BE2C (cell line): ENCODE measurements at regions not wholly inside any gene's neighbourhood (a gene's known extent, or its start where the extent isn't known, plus 50 kb on each side); places are given as distances from the start of the nearest gene placed in this dataset.
A peak's percentile ranks its signal among the peaks of the same experiment; 100 is the strongest.
"Not testable (repeated sequence)": the region's sequence is repeated elsewhere in the genome, so short reads cannot be mapped to it uniquely, and the experiment has no call there.

Experiments
- DNase-seq: peaks from one replicate; pipeline ENCODE4 v3.0.0-alpha.2; 2020
- H3K27me3 ChIP-seq: fragments of 250-450 bp; sonication (Bioruptor Pico); 2 replicates; pipeline ENCODE4 v1.5.1; 2020; ENCODE audit warnings: mild to moderate bottlenecking
- H3K36me3 ChIP-seq: fragments of 250-450 bp; sonication (Bioruptor Pico); 2 replicates; pipeline ENCODE4 v1.5.1; 2020; ENCODE audit warnings: mild to moderate bottlenecking
- H3K4me1 ChIP-seq: fragments of 250-450 bp; sonication (Bioruptor Pico); 2 replicates; pipeline ENCODE4 v1.5.1; 2020
- H3K4me3 ChIP-seq: 2 replicates; pipeline ENCODE4 v1.5.1; 2011; ENCODE audit warnings: low read depth, low read length
- H3K9me3 ChIP-seq: fragments of 250-450 bp; sonication (Bioruptor Pico); 2 replicates; pipeline ENCODE4 v1.5.1; 2020
- CTCF ChIP-seq: IDR thresholded peaks from 2 replicates; pipeline ENCODE4 v1.5.1; 2012; ENCODE audit warnings: mild to moderate bottlenecking, low read depth, low read length

DNA sequence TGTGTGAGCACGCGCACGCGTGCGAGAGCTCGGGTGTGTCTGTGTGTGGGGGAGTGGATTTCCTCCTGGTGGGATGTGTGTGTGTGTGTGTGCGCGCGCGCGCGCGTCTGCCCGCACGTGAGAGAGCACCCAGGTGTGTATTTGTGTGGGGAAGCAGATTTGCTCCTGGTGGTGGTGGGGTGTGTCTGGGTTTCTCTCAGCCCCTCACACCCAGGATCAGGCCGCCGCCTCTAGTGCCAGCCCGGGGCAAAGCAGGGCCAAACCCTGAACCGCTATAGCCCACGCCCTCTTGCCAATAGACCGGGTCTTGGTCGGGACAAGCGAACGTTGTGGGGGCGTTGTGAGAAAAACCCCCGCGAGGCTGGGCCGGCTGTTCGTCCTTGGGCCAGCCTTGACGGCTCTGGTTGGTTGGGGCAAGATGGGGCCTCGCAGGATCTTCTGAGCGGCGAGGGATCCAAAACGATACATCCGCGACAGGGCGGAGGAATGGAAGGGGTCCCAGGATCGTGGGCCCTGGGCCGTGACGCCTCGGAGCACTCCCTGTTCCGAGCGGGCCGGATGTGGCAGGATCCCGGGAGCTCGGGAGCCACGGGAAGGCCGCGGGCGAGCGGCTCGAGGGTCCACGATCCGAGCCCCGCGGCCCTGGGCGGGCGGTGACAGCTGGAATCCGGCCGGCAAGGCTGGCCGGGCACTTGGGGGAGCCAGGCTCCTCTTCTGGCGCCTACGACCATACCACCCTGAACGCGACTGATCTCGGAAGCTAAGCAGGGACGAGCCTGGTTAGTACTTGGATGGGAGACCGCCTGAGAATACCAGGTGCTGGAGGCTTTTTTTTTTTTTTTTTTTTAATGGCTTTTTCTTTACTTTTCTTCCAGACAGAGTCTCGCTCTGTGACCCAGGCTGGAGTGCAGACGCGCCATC lies 68.2 kb downstream of the RNF187 start:
- TF ChIP-seq CTCF = no peak; the same call in 1 of the 2 replicates
- H3K9me3 ChIP-seq = no peaks in the 10 kb centered on the region; the same call in 1 of the 2 replicates
- H3K27me3 ChIP-seq = peaks cover 8% of the 10 kb centered on the region
- H3K4me3 ChIP-seq = peak overlapping the region; percentile 49
- DNase-seq = peak; percentile 46
- H3K36me3 ChIP-seq = no peaks in the 10 kb centered on the region
- no peaks in the 10 kb centered on the region for H3K4me1 ChIP-seq

GRCh38 chr1:228556634-228557430 lies 69.7 kb downstream of the RNF187 start:
- not testable (repeated sequence) for H3K36me3 ChIP-seq, H3K4me3 ChIP-seq, H3K4me1 ChIP-seq, DNase-seq, H3K27me3 ChIP-seq, H3K9me3 ChIP-seq
